HS-27A (cell line): ENCODE measurements at regions not wholly inside any gene's neighbourhood (a gene's known extent, or its start where the extent isn't known, plus 50 kb on each side); places are given as distances from the start of the nearest gene placed in this dataset.
"Not testable (repeated sequence)": the region's sequence is repeated elsewhere in the genome, so short reads cannot be mapped to it uniquely, and the experiment has no call there.

Experiments
- DNase-seq: peaks from one replicate; pipeline ENCODE4 v3.0.0-alpha.2; 2012; ENCODE audit warnings: low read depth, missing footprints

- DNase-seq: not testable (repeated sequence)
These were observed 128.7 kb upstream of the TSC22D1 start for GRCh38 chr13:44704811-44705210.

- DNase-seq: no peak
These were observed 127.2 kb upstream of the TSC22D1 start for GRCh38 chr13:44703371-44703770.

- DNase-seq: no peak
These were observed 121.9 kb upstream of the TSC22D1 start for GRCh38 chr13:44698066-44698465.

GRCh38 chr13:44697058-44697457, 120.9 kb upstream of the TSC22D1 start:
- DNase-seq: no peak

GRCh38 chr13:44695520-44695919, 119.4 kb upstream of the TSC22D1 start:
- DNase-seq: no peak

- DNase-seq: no peak
These were observed 118.7 kb upstream of the TSC22D1 start for GRCh38 chr13:44694842-44695241.

GRCh38 chr13:44694291-44694690, 118.2 kb upstream of the TSC22D1 start:
- DNase-seq: no peak

- DNase-seq: no peak
These were observed 117.1 kb upstream of the TSC22D1 start for GRCh38 chr13:44693156-44693764.

- no peak for DNase-seq
These were observed 116.1 kb upstream of the TSC22D1 start for GRCh38 chr13:44692173-44692713.

GRCh38 chr13:44690376-44690775, 114.2 kb upstream of the TSC22D1 start:
- DNase-seq: no peak

GRCh38 chr13:44688652-44689051, 112.5 kb upstream of the TSC22D1 start:
- no peak for DNase-seq

GRCh38 chr13:44686531-44686934, 110.4 kb upstream of the TSC22D1 start:
- no peak for DNase-seq

- DNase-seq: no peak
These were observed 109.5 kb upstream of the TSC22D1 start for GRCh38 chr13:44685641-44686040.

GRCh38 chr13:44682416-44682815, 106.3 kb upstream of the TSC22D1 start:
- not testable (repeated sequence) for DNase-seq

- DNase-seq: no peak
These were observed 104.7 kb upstream of the TSC22D1 start for GRCh38 chr13:44680746-44681355.

- DNase-seq: no peak
These were observed 103.5 kb upstream of the TSC22D1 start for GRCh38 chr13:44679597-44679996.

GRCh38 chr13:44678197-44678596, 102.1 kb upstream of the TSC22D1 start:
- DNase-seq: no peak

GRCh38 chr13:44676534-44676933, 100.4 kb upstream of the TSC22D1 start:
- DNase-seq: no peak

GRCh38 chr13:44669534-44669933, 93.4 kb upstream of the TSC22D1 start:
- no peak for DNase-seq

GRCh38 chr13:44668688-44669087, 92.6 kb upstream of the TSC22D1 start:
- DNase-seq: no peak

- DNase-seq: no peak
These were observed 91.8 kb upstream of the TSC22D1 start for GRCh38 chr13:44667943-44668342.

GRCh38 chr13:44666538-44666937, 90.4 kb upstream of the TSC22D1 start:
- DNase-seq: not testable (repeated sequence)

GRCh38 chr13:44664308-44664707, 88.2 kb upstream of the TSC22D1 start:
- DNase-seq: no peak

GRCh38 chr13:44662515-44662914, 86.4 kb upstream of the TSC22D1 start:
- no peak for DNase-seq
